Cardiac fibroblast (primary cell): ENCODE measurements at regions not wholly inside any gene's neighbourhood (a gene's known extent, or its start where the extent isn't known, plus 50 kb on each side); places are given as distances from the start of the nearest gene placed in this dataset.

ENCODE experiments used
- DNase-seq, 2 donors: peaks; one replicate each; pipeline versions ENCODE4 v3.0.0 to v3.0.0-alpha.2; 2010; ENCODE audit warnings: low read depth in 2 of 2
- H3K4me3 ChIP-seq, 2 donors: replicated peaks in 1 of 2; 1 replicate in 1 of 2; 2 replicates in 1 of 2; pipeline ENCODE4 v1.5.1; 2011; ENCODE audit warnings: low read depth in 2 of 2, low read length in 2 of 2, mild to moderate bottlenecking in 2 of 2, moderate library complexity in 1 of 2
- TF ChIP-seq, protein P1 (sequence below): IDR thresholded peaks from one replicate; pipeline ENCODE4 v1.5.1; 2011; ENCODE audit warnings: low read depth, mild to moderate bottlenecking, low read length, inconsistent platforms

DNA sequence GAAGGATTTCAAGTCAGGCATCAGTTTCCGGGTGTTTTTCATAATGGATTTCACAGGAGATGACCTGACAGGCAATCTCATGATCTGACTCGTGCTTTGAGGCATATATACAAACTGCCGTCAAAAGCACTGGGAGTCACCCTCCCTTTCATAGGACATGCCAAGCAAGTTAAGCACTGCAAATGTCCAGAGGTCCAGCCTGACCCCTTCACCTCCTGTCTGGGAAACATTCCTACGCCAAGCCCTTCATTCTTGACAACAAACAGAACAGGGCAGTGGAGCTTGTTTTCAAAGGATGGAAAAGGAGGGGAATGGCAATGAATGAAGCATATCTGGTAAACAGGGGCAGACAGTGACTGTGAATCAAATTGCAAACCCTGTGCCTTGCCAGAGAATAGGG is 963.6 kb downstream of the BCL11A start:
- no peak overlapping the region for H3K4me3 ChIP-seq
- DNase-seq, result no peak
- TF ChIP-seq, protein P1, sequence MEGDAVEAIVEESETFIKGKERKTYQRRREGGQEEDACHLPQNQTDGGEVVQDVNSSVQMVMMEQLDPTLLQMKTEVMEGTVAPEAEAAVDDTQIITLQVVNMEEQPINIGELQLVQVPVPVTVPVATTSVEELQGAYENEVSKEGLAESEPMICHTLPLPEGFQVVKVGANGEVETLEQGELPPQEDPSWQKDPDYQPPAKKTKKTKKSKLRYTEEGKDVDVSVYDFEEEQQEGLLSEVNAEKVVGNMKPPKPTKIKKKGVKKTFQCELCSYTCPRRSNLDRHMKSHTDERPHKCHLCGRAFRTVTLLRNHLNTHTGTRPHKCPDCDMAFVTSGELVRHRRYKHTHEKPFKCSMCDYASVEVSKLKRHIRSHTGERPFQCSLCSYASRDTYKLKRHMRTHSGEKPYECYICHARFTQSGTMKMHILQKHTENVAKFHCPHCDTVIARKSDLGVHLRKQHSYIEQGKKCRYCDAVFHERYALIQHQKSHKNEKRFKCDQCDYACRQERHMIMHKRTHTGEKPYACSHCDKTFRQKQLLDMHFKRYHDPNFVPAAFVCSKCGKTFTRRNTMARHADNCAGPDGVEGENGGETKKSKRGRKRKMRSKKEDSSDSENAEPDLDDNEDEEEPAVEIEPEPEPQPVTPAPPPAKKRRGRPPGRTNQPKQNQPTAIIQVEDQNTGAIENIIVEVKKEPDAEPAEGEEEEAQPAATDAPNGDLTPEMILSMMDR, result no peak

DNA sequence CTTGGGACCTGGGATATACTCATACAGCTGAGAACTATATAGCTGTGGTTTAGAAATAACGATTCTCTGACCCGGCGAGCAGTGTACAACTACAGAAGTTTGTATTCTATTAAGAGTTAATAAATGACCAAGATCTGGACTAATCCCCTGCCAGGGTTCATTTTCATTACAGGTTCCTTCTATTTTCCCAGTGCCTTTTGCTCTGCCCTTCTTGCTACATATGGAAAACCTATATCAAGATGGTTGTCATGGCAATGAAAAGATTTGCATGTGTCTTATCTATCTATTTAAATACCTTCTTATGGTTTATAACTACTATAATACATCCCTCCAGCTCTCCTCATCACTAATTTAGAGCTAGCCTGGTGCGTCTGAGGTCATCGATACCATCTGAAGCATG is 965.2 kb downstream of the BCL11A start:
- no peak overlapping the region for H3K4me3 ChIP-seq
- no peak for DNase-seq
- TF ChIP-seq, protein P1, result no peak

GRCh38 chr2:59586176-59586575 is 967.3 kb downstream of the BCL11A start:
- H3K4me3 ChIP-seq, result no peak overlapping the region
- DNase-seq, result no peak
- TF ChIP-seq, protein P1, result no peak

DNA sequence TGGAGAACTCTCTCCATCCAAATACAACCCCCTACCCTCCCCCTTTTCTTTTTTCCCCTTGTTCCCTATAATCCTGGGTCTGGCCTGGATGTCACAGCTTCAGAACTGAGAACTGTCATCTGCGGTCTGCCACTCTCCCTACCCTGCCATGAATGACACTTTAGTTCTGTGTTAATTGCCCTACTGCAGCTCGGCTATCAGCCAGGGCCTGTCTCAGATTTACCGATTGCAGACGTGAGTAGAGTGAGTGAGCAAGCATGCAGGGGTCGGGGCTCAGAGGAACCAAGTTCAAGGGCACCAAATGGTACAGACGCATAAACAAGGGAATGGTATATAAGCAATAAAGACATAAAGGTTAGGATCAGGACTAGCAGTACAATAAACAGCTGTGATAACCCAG is 967.8 kb downstream of the BCL11A start:
- TF ChIP-seq, protein P1, result no peak
- no peak for DNase-seq
- no peak overlapping the region for H3K4me3 ChIP-seq

DNA sequence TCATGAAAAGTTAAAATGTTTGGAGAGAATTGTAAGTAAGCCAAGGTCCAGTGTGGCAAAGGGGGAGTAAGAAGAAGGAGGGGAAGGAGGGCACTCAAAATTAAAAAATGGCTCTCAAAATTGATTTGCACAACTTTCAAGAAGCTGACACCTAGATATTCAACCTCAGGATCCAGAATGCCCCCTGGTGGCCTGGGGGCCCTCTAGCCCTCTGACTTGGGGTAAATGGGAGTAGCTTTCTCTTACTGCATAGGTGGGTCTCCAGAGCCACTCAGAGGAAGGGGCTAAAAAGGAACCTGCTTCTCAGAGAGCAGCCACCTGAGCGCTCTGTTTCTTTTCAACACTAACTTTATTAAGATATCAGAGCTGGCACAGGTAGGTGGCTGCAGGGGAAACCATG is 968.5 kb downstream of the BCL11A start:
- DNase-seq, result no peak

DNA sequence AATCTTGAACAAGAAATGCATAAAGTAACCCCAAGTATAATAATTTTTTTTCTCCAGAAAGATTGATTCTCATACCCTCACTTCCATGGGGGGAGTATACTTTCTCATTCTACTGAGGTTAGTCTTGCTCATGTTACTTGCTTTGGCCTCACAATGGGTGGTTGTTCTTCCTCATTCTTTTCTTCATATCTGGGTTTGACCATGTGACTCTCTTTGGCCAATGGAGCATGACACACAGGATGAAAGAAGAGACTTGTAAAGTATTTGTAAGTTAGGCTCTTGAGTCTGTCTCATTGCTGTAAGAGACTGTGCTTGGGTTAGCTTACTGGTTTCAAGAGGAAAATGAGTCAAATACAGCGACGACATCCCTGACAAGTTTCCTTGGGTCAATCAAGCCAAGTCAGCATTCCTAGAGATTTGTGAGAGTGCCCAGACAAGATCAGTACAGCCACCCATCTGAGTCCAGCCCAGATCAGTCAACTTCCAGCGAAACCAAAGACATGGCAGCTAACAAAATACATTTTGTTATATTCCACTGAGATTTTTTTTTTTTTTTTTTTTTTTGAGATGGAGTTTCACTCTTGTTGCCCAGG is 970.2 kb downstream of the BCL11A start:
- no peak for DNase-seq
- no peak overlapping the region for H3K4me3 ChIP-seq
- TF ChIP-seq, protein P1, result no peak

More for the DNA sequence above, 968.5 kb downstream of the BCL11A start:
- TF ChIP-seq, protein P1, result no peak
- H3K4me3 ChIP-seq, result no peak overlapping the region

DNA sequence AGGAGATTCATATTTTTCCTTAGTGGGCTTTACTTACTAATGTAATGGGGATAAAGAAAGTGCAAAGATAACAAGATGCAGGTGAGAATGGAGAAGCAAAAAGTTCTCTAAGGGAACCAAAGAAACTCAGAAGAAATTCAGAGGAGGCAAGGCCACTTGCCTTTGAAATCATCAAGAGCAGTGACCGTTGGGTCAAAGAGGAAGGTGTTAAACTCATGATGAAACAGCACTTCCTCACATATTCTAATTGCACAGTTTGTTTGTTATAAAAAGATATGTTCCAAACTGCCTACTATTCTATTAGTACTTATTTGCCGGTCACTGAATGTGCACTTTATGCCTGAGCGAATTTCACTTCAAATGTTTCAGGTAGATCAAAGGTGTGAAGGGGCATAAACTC is 975.1 kb downstream of the BCL11A start:
- TF ChIP-seq, protein P1, result no peak
- no peak for DNase-seq

More for the DNA sequence above, 975.1 kb downstream of the BCL11A start:
- no peak overlapping the region for H3K4me3 ChIP-seq
